Stimulated activated CD8-positive, alpha-beta memory T cell treated with anti-CD3 and anti-CD28 coated beads, Interleukin-12 subunit alpha, Interleukin-12 subunit beta, amount 100 ng/mL, for 4 hours (primary cell): ENCODE measurements at regions not wholly inside any gene's neighbourhood (a gene's known extent, or its start where the extent isn't known, plus 50 kb on each side); places are given as distances from the start of the nearest gene placed in this dataset.

Source experiments
- DNase-seq: peaks from one replicate; pipeline ENCODE4 v3.0.0-alpha.2; 2020; ENCODE audit warnings: low read depth

GRCh38 chr4:17174751-17175150 lies 276.3 kb upstream of the LDB2 start:
- DNase-seq, result no peak

GRCh38 chr4:17173300-17173699 lies 274.9 kb upstream of the LDB2 start:
- no peak for DNase-seq

GRCh38 chr4:17170131-17170530 lies 271.7 kb upstream of the LDB2 start:
- DNase-seq, result no peak

GRCh38 chr4:17169699-17170098 lies 271.3 kb upstream of the LDB2 start:
- DNase-seq, result no peak

- no peak for DNase-seq
Measured at GRCh38 chr4:17168571-17168970, 270.1 kb upstream of the LDB2 start.

GRCh38 chr4:17166954-17167353 lies 268.5 kb upstream of the LDB2 start:
- DNase-seq, result no peak

- DNase-seq, result no peak
Measured at GRCh38 chr4:17165286-17165685, 266.8 kb upstream of the LDB2 start.

- no peak for DNase-seq
Measured at GRCh38 chr4:17164666-17165065, 266.2 kb upstream of the LDB2 start.

- DNase-seq, result no peak
Measured at GRCh38 chr4:17163156-17163771, 264.8 kb upstream of the LDB2 start.

- DNase-seq, result no peak
Measured at GRCh38 chr4:17157304-17157703, 258.9 kb upstream of the LDB2 start.

- no peak for DNase-seq
Measured at GRCh38 chr4:17155486-17155885, 257.0 kb upstream of the LDB2 start.

GRCh38 chr4:17153572-17153971 lies 255.1 kb upstream of the LDB2 start:
- no peak for DNase-seq

GRCh38 chr4:17152941-17153540 lies 254.6 kb upstream of the LDB2 start:
- no peak for DNase-seq

GRCh38 chr4:17142232-17142711 lies 243.8 kb upstream of the LDB2 start:
- no peak for DNase-seq

- no peak for DNase-seq
Measured at GRCh38 chr4:17138847-17139246, 240.4 kb upstream of the LDB2 start.

GRCh38 chr4:17134565-17134964 lies 236.1 kb upstream of the LDB2 start:
- DNase-seq, result no peak

- DNase-seq, result no peak
Measured at GRCh38 chr4:17134100-17134499, 235.7 kb upstream of the LDB2 start.

- no peak for DNase-seq
Measured at GRCh38 chr4:17132226-17132625, 233.8 kb upstream of the LDB2 start.

GRCh38 chr4:17128268-17128667 lies 229.8 kb upstream of the LDB2 start:
- no peak for DNase-seq

- DNase-seq, result no peak
Measured at GRCh38 chr4:17126321-17126966, 228.0 kb upstream of the LDB2 start.

GRCh38 chr4:17124767-17125166 lies 226.3 kb upstream of the LDB2 start:
- DNase-seq, result no peak

GRCh38 chr4:17120761-17121160 lies 222.3 kb upstream of the LDB2 start:
- no peak for DNase-seq

GRCh38 chr4:17117746-17118145 lies 219.3 kb upstream of the LDB2 start:
- no peak for DNase-seq

- DNase-seq, result no peak
Measured at GRCh38 chr4:17115583-17115982, 217.1 kb upstream of the LDB2 start.
